Osteoblast (primary cell): ENCODE measurements at regions not wholly inside any gene's neighbourhood (a gene's known extent, or its start where the extent isn't known, plus 50 kb on each side); places are given as distances from the start of the nearest gene placed in this dataset.

Source experiments
- DNase-seq: peaks from one replicate; pipeline ENCODE4 v3.0.0; 2011; ENCODE audit warnings: low spot score, mixed read lengths; ENCODE audit not compliant: insufficient read length; ENCODE audit errors: missing footprints
- H2AFZ ChIP-seq: 2 replicates; pipeline ENCODE4 v1.6.0; 2011; ENCODE audit warnings: mild to moderate bottlenecking, low read length
- H3K27ac ChIP-seq: 2 replicates; pipeline ENCODE4 v1.5.1; 2011; ENCODE audit warnings: mild to moderate bottlenecking, low read depth, low read length, moderate library complexity
- H3K27me3 ChIP-seq: 2 replicates; pipeline ENCODE4 v1.6.0; 2012; ENCODE audit warnings: mild to moderate bottlenecking, control low read depth, inconsistent platforms, low read length, moderate library complexity; ENCODE audit not compliant: insufficient read depth
- H3K36me3 ChIP-seq: 2 replicates; pipeline ENCODE4 v1.5.1; 2011; ENCODE audit warnings: mild to moderate bottlenecking, low read length, control low read depth, moderate library complexity; ENCODE audit not compliant: insufficient read depth
- H3K4me1 ChIP-seq: 2 replicates; pipeline ENCODE4 v1.5.1; 2011; ENCODE audit warnings: mild to moderate bottlenecking, low read length, control low read depth, moderate library complexity; ENCODE audit not compliant: insufficient read depth
- H3K4me2 ChIP-seq: 2 replicates; pipeline ENCODE4 v1.6.0; 2011; ENCODE audit warnings: mild to moderate bottlenecking, low read length; ENCODE audit not compliant: insufficient read depth
- H3K4me3 ChIP-seq: fragments of 200-600 bp; sonication (generic); 3 replicates; pipeline ENCODE4 v1.5.1; 2012; ENCODE audit warnings: mild to moderate bottlenecking, low read length, inconsistent platforms; ENCODE audit not compliant: insufficient read depth
- H3K79me2 ChIP-seq: 2 replicates; pipeline ENCODE4 v1.6.0; 2012; ENCODE audit warnings: mild to moderate bottlenecking, low read length, control low read depth, inconsistent platforms; ENCODE audit not compliant: insufficient read depth
- H3K9me3 ChIP-seq: 2 replicates; pipeline ENCODE4 v1.5.1; 2011; ENCODE audit warnings: low read depth, low read length, control low read depth
- H4K20me1 ChIP-seq: 2 replicates; pipeline ENCODE4 v1.6.0; 2012; ENCODE audit warnings: mild to moderate bottlenecking, low read length, control low read depth; ENCODE audit not compliant: insufficient read depth
- CTCF ChIP-seq: IDR thresholded peaks from 2 replicates; pipeline ENCODE4 v1.5.1; 2011; ENCODE audit warnings: mild to moderate bottlenecking, low read depth, low read length, moderate library complexity; ENCODE audit errors: extremely low read depth

- H2AFZ ChIP-seq = no peak overlapping the region
- no peaks in the 10 kb centered on the region for H3K79me2 ChIP-seq
- H4K20me1 ChIP-seq = no peaks in the 10 kb centered on the region
- H3K4me2 ChIP-seq = peak overlapping the region; percentile 32
- DNase-seq = no peak
- H3K4me1 ChIP-seq = peaks cover 35% of the 10 kb centered on the region
- peak overlapping the region; percentile 8 for H3K27ac ChIP-seq
- H3K36me3 ChIP-seq = no peaks in the 10 kb centered on the region
- TF ChIP-seq CTCF = no peak
- no peaks in the 10 kb centered on the region for H3K27me3 ChIP-seq
- H3K9me3 ChIP-seq = no peaks in the 10 kb centered on the region
- no peak overlapping the region for H3K4me3 ChIP-seq
Measured at GRCh38 chr2:180621941-180622918, 358.2 kb upstream of the UBE2E3 start.

- Histone ChIP-seq H3K4me1 (peaks cover 35% of the 10 kb centered on the region), H2AFZ (no peak overlapping the region), H3K9me3 (no peaks in the 10 kb centered on the region), H3K4me2 (no peak overlapping the region), H3K27me3 (no peaks in the 10 kb centered on the region), H4K20me1 (no peaks in the 10 kb centered on the region), H3K36me3 (no peaks in the 10 kb centered on the region), H3K27ac (no peak overlapping the region), H3K4me3 (no peak overlapping the region), H3K79me2 (no peaks in the 10 kb centered on the region)
- DNase-seq = no peak
- TF ChIP-seq CTCF = no peak
Measured at GRCh38 chr2:180621366-180621765, 359.0 kb upstream of the UBE2E3 start.

GRCh38 chr2:180618570-180618969, 361.8 kb upstream of the UBE2E3 start:
- Histone ChIP-seq H3K27me3 (no peaks in the 10 kb centered on the region), H3K27ac (no peak overlapping the region), H3K4me3 (no peak overlapping the region), H3K4me1 (peaks cover 18% of the 10 kb centered on the region), H4K20me1 (no peaks in the 10 kb centered on the region), H3K9me3 (no peaks in the 10 kb centered on the region), H3K79me2 (no peaks in the 10 kb centered on the region), H3K36me3 (no peaks in the 10 kb centered on the region), H2AFZ (peak overlapping the region; percentile 38), H3K4me2 (no peak overlapping the region)
- no peak for TF ChIP-seq CTCF
- DNase-seq = no peak

GRCh38 chr2:180614776-180615175, 365.6 kb upstream of the UBE2E3 start:
- no peak overlapping the region for H3K4me3 ChIP-seq
- no peak overlapping the region for H3K27ac ChIP-seq
- no peaks in the 10 kb centered on the region for H3K36me3 ChIP-seq
- H3K27me3 ChIP-seq = no peaks in the 10 kb centered on the region
- TF ChIP-seq CTCF = no peak
- H3K9me3 ChIP-seq = no peaks in the 10 kb centered on the region
- no peaks in the 10 kb centered on the region for H4K20me1 ChIP-seq
- no peaks in the 10 kb centered on the region for H3K79me2 ChIP-seq
- no peak for DNase-seq
- no peak overlapping the region for H3K4me2 ChIP-seq
- peaks cover 2% of the 10 kb centered on the region for H3K4me1 ChIP-seq
- H2AFZ ChIP-seq = no peak overlapping the region
